Stimulated activated CD4-positive, alpha-beta T cell treated with anti-CD3 and anti-CD28 coated beads, Interleukin-2, amount 100 ng/mL, for 48 hours (primary cell): ENCODE measurements at regions not wholly inside any gene's neighbourhood (a gene's known extent, or its start where the extent isn't known, plus 50 kb on each side); places are given as distances from the start of the nearest gene placed in this dataset.
A peak's percentile ranks its signal among the peaks of the same experiment; 100 is the strongest.
"Not testable (repeated sequence)": the region's sequence is repeated elsewhere in the genome, so short reads cannot be mapped to it uniquely, and the experiment has no call there.

Experiments
- DNase-seq, 2 donors: peaks; one replicate each; pipeline ENCODE4 v3.0.0-alpha.2; 2020

- DNase-seq, result no peak
These were observed 73.3 kb downstream of the RGS12 start for GRCh38 chr4:3365871-3366842.

DNA sequence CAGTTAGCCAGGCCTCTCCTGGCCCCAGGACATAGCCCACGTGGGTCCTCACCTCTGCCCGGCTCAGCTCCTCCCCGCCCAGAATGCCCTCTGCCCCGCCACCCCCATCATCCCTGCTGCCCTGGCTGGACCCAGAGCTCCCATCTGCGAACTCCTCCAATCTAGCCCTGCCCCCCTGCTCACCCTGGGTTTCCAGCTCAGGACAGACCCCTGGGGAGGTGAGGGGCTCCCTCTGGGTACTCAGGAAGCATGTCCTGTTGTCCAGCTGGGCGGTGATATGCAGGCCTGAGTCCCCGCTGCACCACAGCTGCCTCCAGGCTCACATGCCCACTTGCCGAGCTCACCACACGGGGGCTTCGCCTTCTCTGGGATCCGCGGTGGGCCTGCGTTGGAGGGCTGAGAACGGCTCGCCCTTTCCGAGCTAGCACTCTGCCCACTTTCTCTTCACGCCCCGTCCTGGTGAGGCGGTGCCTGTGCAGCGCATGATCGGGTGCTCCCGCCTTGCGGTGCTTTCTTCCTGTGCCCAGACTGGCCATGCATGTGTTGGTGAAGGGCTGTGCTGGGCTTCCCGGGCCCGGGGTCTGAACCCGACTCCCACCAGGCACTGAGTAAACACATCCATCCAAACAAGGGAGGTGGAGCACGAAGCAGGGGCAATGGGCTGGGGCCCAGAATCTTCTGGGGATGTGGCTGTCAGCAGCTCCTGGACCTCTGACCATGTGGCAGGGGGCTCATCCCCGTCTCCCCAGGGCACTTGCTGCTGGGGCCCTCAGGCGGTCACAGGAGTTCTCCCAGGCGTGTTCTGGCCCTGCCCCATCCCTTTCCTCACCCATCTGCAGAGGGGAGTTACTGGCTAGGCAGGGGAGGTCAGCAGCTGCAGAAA lies 74.3 kb downstream of the RGS12 start:
- DNase-seq, result no peak

- DNase-seq, result no peak
These were observed 73.9 kb upstream of the HGFAC start for GRCh38 chr4:3367866-3368265.

DNA sequence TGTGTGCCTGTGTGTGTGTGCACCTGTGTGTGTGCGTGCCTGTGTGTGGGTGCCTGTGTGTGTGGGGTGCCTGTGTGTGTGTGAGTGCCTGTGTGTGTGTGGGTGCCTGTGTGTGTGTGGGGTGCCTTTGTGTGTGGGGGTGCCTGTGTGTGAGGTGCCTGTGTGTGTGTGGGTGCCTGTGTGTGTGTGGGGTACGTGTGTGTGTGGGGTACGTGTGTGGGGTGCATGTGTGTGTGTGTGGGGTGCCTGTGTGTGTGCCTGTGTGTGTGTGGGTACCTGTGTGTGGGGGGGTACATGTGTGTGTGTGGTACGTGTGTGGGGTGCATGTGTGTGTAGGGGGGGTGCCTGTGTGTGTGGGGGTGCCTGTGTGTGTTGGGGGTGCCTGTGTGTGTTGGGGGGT lies 73.4 kb upstream of the HGFAC start:
- DNase-seq, result no peak

- DNase-seq, result no peak
These were observed 72.7 kb upstream of the HGFAC start for GRCh38 chr4:3368841-3369760.

DNA sequence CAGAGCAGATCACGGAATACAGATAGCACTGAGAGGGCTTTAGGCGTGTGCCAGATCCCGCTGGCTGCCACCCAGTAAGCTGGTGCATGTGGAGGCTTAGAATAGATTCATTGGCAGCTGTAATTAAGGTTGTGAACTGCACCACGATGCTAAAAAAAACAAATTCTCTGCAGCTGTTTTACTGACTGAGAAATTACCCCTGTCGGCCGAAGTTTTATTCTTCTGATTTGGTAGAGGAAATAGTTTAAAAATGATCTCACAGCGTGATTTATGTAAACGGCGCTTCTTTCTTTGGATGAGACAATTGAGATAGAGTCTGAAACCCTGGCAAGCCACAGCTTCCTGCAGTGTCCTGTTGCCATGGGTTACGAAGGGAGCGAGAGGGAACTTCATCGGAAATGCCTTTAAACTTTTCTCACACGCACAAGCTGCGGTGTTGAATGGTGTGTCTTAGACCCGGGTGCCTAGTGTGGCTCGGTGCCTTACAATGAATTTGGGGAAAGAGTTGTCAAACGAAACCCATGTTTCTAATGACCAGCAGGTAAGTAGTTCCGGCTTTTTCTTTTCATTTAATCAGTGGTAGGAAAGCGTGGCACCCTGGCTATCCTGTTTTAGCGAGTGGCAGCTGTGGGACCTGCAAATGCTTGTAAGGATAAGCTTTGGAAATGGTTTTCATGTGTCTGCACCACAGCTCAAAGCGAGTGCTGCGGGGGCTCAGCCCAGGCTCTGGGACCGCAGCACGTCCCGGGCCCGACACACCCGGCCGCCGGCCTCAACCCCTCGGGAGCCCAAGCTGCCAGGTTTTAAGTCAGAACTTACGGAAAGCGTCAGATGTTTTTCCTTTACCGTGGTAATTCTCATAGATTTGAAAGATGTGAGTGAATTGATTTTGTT lies 71.7 kb upstream of the HGFAC start:
- DNase-seq, result peak in 1 of 2 donors; percentile 26

- DNase-seq, result no peak
These were observed 70.5 kb upstream of the HGFAC start for GRCh38 chr4:3371033-3372001.

- DNase-seq, result no peak
These were observed 69.4 kb upstream of the HGFAC start for GRCh38 chr4:3372264-3372932.

GRCh38 chr4:3372933-3373465 lies 68.8 kb upstream of the HGFAC start:
- DNase-seq, result no peak

DNA sequence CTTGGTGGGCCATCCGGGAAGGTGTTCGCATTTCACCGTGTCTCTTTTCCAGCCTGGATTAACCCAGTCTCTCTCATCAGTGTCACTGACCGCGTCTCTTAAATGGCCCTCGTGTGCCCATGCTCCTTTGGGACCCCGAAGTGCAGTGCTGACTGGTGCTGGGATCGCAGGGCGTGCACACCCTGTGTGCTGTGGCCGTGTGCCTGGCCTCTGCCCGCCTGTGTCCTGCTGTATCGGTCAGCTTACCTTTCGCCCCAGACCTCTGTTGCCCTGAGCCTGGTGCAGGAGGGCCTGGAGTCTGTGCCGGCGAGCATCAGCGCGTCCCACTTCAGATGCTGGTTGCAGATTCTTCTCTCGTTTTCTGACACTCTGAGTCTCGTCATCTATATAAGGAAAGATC lies 68.3 kb upstream of the HGFAC start:
- DNase-seq, result no peak

DNA sequence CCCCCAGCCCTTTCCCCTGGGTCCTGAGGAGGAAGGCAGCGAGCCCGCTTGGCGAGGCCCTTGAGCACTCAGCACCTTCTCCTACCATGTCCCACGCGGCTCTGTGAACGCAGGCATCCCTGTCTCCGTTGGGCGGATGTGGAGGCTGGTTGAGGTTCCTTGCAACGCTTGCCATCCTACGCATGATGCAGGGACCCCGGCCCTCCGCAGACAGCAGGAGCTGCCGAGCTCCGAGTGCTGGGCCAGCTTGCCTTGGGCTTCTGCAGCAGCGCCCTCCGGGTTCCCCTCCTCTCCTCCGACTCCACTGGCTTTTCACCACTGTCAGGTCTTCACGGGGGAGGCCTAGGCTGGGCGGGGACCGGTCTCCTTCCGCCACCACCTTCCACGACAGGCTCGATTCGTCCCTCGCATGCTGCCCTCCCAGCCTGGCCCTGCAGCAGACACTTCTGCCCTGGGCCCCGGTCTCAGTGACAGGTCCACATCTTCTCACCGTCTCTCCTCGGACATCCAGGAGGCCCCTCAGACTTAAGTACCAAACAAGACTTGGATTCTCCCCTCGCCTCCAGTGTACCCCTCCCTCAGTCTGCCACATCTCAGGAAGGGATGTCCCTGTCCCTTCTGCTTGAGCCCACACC lies 67.6 kb upstream of the HGFAC start:
- DNase-seq, result no peak

DNA sequence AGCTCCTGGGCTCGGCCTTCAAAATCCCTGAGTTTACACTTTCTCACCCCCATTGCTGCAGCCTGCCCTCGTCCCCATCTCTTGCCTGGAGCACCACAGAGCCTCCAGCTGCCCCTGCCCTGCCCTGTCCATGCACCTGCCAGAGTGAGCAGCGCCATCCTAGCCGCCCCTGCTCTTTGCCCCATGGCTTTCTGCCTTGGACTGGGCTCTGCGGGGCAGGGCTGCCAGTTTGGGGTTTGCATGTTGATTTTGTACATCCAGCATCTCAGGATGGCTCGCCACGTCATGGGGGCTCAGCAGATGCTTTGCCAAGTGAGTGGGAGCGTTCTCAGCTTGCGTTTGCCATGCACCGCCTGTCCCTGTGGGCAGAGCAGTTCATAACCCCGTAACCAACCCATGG lies 67.1 kb upstream of the HGFAC start:
- no peak for DNase-seq

- no peak for DNase-seq
These were observed 66.1 kb upstream of the HGFAC start for GRCh38 chr4:3375688-3376087.

- no peak for DNase-seq
These were observed 65.5 kb upstream of the HGFAC start for GRCh38 chr4:3376266-3376665.

DNA sequence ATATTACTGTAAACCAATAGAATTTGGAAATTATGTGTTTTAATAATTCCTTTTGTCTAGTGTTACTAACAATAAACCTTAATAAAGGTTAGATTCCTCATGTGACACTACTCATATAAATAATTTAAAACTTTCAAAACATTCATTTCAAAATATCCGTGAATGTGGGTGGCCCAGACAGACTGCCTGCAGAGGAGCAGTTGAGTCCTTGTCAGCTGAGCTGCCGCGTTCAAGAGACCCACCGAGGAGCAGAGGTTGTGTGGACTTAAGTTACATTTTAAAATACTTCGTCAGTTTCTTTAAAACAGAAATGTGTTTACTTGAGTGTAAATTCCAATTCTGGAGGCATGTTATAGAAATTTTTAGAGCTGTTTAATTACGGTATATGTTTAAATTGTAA lies 64.2 kb upstream of the HGFAC start:
- no peak for DNase-seq

DNA sequence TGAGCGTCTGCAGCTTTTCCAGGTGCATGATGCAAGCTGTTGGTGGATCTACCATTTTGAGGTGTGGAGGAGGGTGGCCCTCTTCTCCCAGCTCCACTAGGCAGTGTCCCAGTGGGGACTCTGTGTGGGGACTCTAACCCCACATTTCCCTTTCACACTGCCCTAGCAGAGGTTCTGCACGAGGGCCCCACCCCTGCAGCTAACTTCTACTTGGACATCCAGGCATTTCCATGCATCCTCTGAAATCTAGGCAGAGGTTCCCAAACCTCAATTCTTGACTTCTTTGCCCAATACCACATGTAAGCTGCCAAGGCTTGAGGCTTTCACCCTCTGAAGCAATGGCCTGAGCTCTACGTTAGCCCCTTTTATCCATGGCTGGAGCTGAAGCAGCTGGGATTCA lies 61.4 kb upstream of the HGFAC start:
- DNase-seq, result not testable (repeated sequence)

- DNase-seq, result not testable (repeated sequence)
These were observed 60.6 kb upstream of the HGFAC start for GRCh38 chr4:3381208-3381607.

DNA sequence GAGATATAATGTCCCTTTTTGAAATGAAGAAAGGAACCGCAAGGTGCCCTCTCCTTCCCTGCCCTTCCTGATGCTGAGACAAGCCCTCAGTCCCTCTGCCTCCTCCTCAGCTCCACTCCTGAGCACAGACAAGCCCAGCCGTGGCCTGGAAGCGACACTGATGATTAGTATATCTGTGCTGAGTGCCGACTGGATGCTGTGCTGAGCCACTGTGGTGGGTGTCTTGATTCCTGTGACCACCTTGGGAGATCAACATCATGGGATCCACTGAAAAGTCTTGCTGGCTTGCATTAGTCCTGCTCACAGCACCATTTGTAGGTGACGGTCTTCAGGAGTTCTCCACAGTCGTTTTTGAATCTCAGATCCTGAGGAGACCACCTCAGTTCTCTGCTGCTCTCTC lies 59.5 kb upstream of the HGFAC start:
- no peak for DNase-seq

DNA sequence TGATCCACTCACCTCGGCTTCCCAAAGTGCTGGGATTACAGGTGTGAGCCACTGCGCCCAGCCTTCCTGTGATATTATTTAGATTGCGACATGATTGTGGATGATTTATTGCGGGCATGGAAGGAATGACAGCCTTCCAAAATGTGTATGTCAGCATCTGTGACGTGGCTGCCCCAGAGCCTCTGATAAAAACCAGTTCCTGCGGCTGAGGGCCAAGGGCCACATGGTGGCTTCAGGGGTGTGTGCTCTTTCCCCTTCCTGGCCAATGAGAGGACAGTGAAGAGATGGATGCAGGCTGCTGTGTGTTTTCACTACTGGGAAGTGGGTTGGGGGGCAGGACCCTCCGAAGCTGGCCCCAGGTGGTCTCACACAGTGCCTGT lies 57.4 kb upstream of the HGFAC start:
- DNase-seq, result no peak
